Skeletal muscle satellite cell (primary cell): ENCODE measurements at regions not wholly inside any gene's neighbourhood (a gene's known extent, or its start where the extent isn't known, plus 50 kb on each side); places are given as distances from the start of the nearest gene placed in this dataset.
"Not testable (repeated sequence)": the region's sequence is repeated elsewhere in the genome, so short reads cannot be mapped to it uniquely, and the experiment has no call there.

Experiments used
- H3K27me3 ChIP-seq: 2 replicates; pipeline ENCODE4 v1.7.0; 2013; ENCODE audit warnings: low read length; ENCODE audit not compliant: control insufficient read depth, insufficient read depth
- H3K36me3 ChIP-seq: 2 replicates; pipeline ENCODE4 v1.7.0; 2013; ENCODE audit warnings: mild to moderate bottlenecking, control low read depth, low read length; ENCODE audit not compliant: insufficient read depth
- H3K4me1 ChIP-seq: 2 replicates; pipeline ENCODE4 v1.7.0; 2013; ENCODE audit warnings: low read length; ENCODE audit not compliant: control insufficient read depth, insufficient read depth
- H3K4me2 ChIP-seq: 2 replicates; pipeline ENCODE4 v1.7.0; 2013; ENCODE audit warnings: mild to moderate bottlenecking, low read length
- H3K4me3 ChIP-seq: 2 replicates; pipeline ENCODE4 v1.7.0; 2013; ENCODE audit warnings: low read length
- H3K9ac ChIP-seq: 2 replicates; pipeline ENCODE4 v1.7.0; 2013; ENCODE audit warnings: mild to moderate bottlenecking, low read depth, low read length, moderate library complexity
- H3K9me3 ChIP-seq: replicated peaks from 2 replicates; pipeline ENCODE4 v1.7.0; 2013; ENCODE audit warnings: mild to moderate bottlenecking, control low read depth, low read length

- H3K27me3 ChIP-seq, result no peaks in the 10 kb centered on the region
- H3K9me3 ChIP-seq, result no peaks in the 10 kb centered on the region
- no peak overlapping the region for H3K9ac ChIP-seq
- no peak overlapping the region for H3K4me2 ChIP-seq
- no peaks in the 10 kb centered on the region for H3K4me1 ChIP-seq
- no peak overlapping the region for H3K4me3 ChIP-seq
- H3K36me3 ChIP-seq, result no peaks in the 10 kb centered on the region
These were observed 261.2 kb upstream of the NFIA start for GRCh38 chr1:60821156-60821555.

GRCh38 chr1:60818969-60819701 lies 263.2 kb upstream of the NFIA start:
- Histone ChIP-seq H3K4me3 (no peak overlapping the region), H3K4me1 (no peaks in the 10 kb centered on the region), H3K36me3 (no peaks in the 10 kb centered on the region), H3K4me2 (no peak overlapping the region), H3K27me3 (no peaks in the 10 kb centered on the region), H3K9ac (no peak overlapping the region), H3K9me3 (no peaks in the 10 kb centered on the region)

GRCh38 chr1:60813071-60813470 lies 269.3 kb upstream of the NFIA start:
- Histone ChIP-seq H3K9ac (no peak overlapping the region), H3K4me2 (no peak overlapping the region), H3K27me3 (no peaks in the 10 kb centered on the region), H3K4me3 (no peak overlapping the region), H3K36me3 (no peaks in the 10 kb centered on the region), H3K4me1 (no peaks in the 10 kb centered on the region), H3K9me3 (no peaks in the 10 kb centered on the region)

GRCh38 chr1:60809204-60809980 lies 273.0 kb upstream of the NFIA start:
- Histone ChIP-seq H3K4me3 (no peak overlapping the region), H3K9me3 (no peaks in the 10 kb centered on the region), H3K4me2 (no peak overlapping the region), H3K27me3 (no peaks in the 10 kb centered on the region), H3K36me3 (no peaks in the 10 kb centered on the region), H3K4me1 (no peaks in the 10 kb centered on the region), H3K9ac (no peak overlapping the region)

- H3K9ac ChIP-seq, result no peak overlapping the region
- H3K4me2 ChIP-seq, result no peak overlapping the region
- no peak overlapping the region for H3K4me3 ChIP-seq
- H3K9me3 ChIP-seq, result no peaks in the 10 kb centered on the region
- no peaks in the 10 kb centered on the region for H3K4me1 ChIP-seq
- H3K36me3 ChIP-seq, result no peaks in the 10 kb centered on the region
- no peaks in the 10 kb centered on the region for H3K27me3 ChIP-seq
These were observed 273.7 kb upstream of the NFIA start for GRCh38 chr1:60808676-60809075.

GRCh38 chr1:60802884-60803283 lies 279.5 kb upstream of the NFIA start:
- no peaks in the 10 kb centered on the region for H3K36me3 ChIP-seq
- no peak overlapping the region for H3K9ac ChIP-seq
- no peak overlapping the region for H3K4me2 ChIP-seq
- no peaks in the 10 kb centered on the region for H3K4me1 ChIP-seq
- H3K9me3 ChIP-seq, result no peaks in the 10 kb centered on the region
- no peak overlapping the region for H3K4me3 ChIP-seq
- H3K27me3 ChIP-seq, result no peaks in the 10 kb centered on the region

- Histone ChIP-seq H3K27me3 (no peaks in the 10 kb centered on the region), H3K4me1 (no peaks in the 10 kb centered on the region), H3K9me3 (no peaks in the 10 kb centered on the region), H3K9ac (no peak overlapping the region), H3K4me3 (no peak overlapping the region), H3K4me2 (no peak overlapping the region), H3K36me3 (no peaks in the 10 kb centered on the region)
These were observed 285.0 kb upstream of the NFIA start for GRCh38 chr1:60797351-60797750.

- Histone ChIP-seq H3K36me3 (no peaks in the 10 kb centered on the region), H3K4me1 (no peaks in the 10 kb centered on the region), H3K9me3 (no peaks in the 10 kb centered on the region), H3K9ac (no peak overlapping the region), H3K4me3 (no peak overlapping the region), H3K4me2 (no peak overlapping the region), H3K27me3 (no peaks in the 10 kb centered on the region)
These were observed 291.1 kb upstream of the NFIA start for GRCh38 chr1:60791226-60791625.

- not testable (repeated sequence) for H3K9ac ChIP-seq, H3K27me3 ChIP-seq, H3K4me2 ChIP-seq, H3K4me3 ChIP-seq, H3K4me1 ChIP-seq, H3K36me3 ChIP-seq, H3K9me3 ChIP-seq
These were observed 309.3 kb upstream of the NFIA start for GRCh38 chr1:60773099-60773498.

GRCh38 chr1:60769082-60769481 lies 313.3 kb upstream of the NFIA start:
- Histone ChIP-seq H3K9me3 (no peaks in the 10 kb centered on the region), H3K9ac (no peak overlapping the region), H3K4me2 (no peak overlapping the region), H3K4me3 (no peak overlapping the region), H3K36me3 (no peaks in the 10 kb centered on the region), H3K27me3 (no peaks in the 10 kb centered on the region), H3K4me1 (no peaks in the 10 kb centered on the region)

- Histone ChIP-seq H3K9ac (no peak overlapping the region), H3K4me2 (no peak overlapping the region), H3K4me3 (no peak overlapping the region), H3K9me3 (no peaks in the 10 kb centered on the region), H3K36me3 (no peaks in the 10 kb centered on the region), H3K27me3 (no peaks in the 10 kb centered on the region), H3K4me1 (peaks cover 16% of the 10 kb centered on the region)
These were observed 317.2 kb upstream of the NFIA start for GRCh38 chr1:60765204-60765603.

GRCh38 chr1:60764489-60764888 lies 317.9 kb upstream of the NFIA start:
- peaks cover 16% of the 10 kb centered on the region for H3K4me1 ChIP-seq
- H3K4me3 ChIP-seq, result no peak overlapping the region
- H3K9ac ChIP-seq, result no peak overlapping the region
- no peaks in the 10 kb centered on the region for H3K9me3 ChIP-seq
- H3K36me3 ChIP-seq, result no peaks in the 10 kb centered on the region
- H3K4me2 ChIP-seq, result no peak overlapping the region
- no peaks in the 10 kb centered on the region for H3K27me3 ChIP-seq
